Fibroblast of lung (primary cell): ENCODE measurements at regions not wholly inside any gene's neighbourhood (a gene's known extent, or its start where the extent isn't known, plus 50 kb on each side); places are given as distances from the start of the nearest gene placed in this dataset.

Experiments
- EZH2 ChIP-seq: IDR thresholded peaks from 2 replicates; pipeline ENCODE4 v1.5.1; 2012; ENCODE audit warnings: low read length, control low read depth, mild to moderate bottlenecking; ENCODE audit errors: missing control alignments
- TF ChIP-seq, protein P1 (sequence below), 2 donors: IDR thresholded peaks in 1 of 2; conservative IDR thresholded peaks in 1 of 2; 1 replicate in 1 of 2; 2 replicates in 1 of 2; pipeline ENCODE4 v1.5.1; 2011 to 2012; ENCODE audit warnings: low read length in 2 of 2, control low read depth in 1 of 2, inconsistent platforms in 1 of 2, low read depth in 1 of 2, mild to moderate bottlenecking in 1 of 2

DNA sequence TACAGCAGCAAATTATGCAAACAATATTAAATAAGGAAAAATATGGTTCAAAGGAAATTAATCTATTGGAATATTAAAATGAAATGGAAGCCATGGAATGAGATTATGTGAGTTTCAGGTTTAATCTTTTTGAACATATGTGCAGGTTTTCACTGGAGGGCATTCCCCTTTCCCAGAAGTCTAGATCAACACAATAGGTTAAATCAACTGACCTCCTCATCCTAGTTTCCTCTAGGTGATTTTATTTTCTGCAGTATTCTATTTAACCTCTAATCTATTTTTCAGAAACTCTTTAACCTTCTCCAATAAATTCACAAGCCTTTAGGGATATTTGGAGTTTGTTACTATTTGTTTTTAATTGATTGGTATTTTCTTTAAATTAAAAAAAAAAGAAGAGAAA is 2657.6 kb upstream of the PCDH20 start:
- TF ChIP-seq, protein P1, sequence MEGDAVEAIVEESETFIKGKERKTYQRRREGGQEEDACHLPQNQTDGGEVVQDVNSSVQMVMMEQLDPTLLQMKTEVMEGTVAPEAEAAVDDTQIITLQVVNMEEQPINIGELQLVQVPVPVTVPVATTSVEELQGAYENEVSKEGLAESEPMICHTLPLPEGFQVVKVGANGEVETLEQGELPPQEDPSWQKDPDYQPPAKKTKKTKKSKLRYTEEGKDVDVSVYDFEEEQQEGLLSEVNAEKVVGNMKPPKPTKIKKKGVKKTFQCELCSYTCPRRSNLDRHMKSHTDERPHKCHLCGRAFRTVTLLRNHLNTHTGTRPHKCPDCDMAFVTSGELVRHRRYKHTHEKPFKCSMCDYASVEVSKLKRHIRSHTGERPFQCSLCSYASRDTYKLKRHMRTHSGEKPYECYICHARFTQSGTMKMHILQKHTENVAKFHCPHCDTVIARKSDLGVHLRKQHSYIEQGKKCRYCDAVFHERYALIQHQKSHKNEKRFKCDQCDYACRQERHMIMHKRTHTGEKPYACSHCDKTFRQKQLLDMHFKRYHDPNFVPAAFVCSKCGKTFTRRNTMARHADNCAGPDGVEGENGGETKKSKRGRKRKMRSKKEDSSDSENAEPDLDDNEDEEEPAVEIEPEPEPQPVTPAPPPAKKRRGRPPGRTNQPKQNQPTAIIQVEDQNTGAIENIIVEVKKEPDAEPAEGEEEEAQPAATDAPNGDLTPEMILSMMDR (conservative IDR thresholded peaks at IDR 0.05 in 1 of 2, IDR thresholded peaks at IDR 0.05 in 1 of 2; ENCODE audit: low read depth in 1 of 2, low read length in 2 of 2): no peak
- TF ChIP-seq EZH2: no peak
